ENCODE measurements at regions not wholly inside any gene's neighbourhood (a gene's known extent, or its start where the extent isn't known, plus 50 kb on each side); places are given as distances from the start of the nearest gene placed in this dataset.

- TF ChIP-seq TAF1 (IDR thresholded peaks at IDR 0.05; ENCODE audit: borderline replicate concordance, low read depth, low read length) (no peak), EP300 (IDR thresholded peaks at IDR 0.05; ENCODE audit: borderline replicate concordance in 1 of 2, low read depth in 1 of 2, low read length in 1 of 2) (no peak), CTCF (IDR thresholded peaks at IDR 0.05) (no peak), IRF3 (IDR thresholded peaks at IDR 0.05; ENCODE audit: low read depth, low read length) (no peak), CHD2 (IDR thresholded peaks at IDR 0.05; ENCODE audit: low read length, partially characterized antibody) (no peak)
Measured at GRCh38 chrX:87896057-87896456, 378.5 kb downstream of the KLHL4 start.

Measured in SK-N-SH (cell line).